Rectal smooth muscle tissue (tissue), 1 donor: ENCODE measurements at regions not wholly inside any gene's neighbourhood (a gene's known extent, or its start where the extent isn't known, plus 50 kb on each side); places are given as distances from the start of the nearest gene placed in this dataset.
"Not testable (repeated sequence)": the region's sequence is repeated elsewhere in the genome, so short reads cannot be mapped to it uniquely, and the experiment has no call there.

Source experiments
- H3K27ac ChIP-seq: one replicate; pipeline ENCODE4 v1.7.0; 2013; ENCODE audit warnings: low read depth, low read length, inconsistent platforms
- H3K27me3 ChIP-seq: one replicate; pipeline ENCODE4 v1.7.0; 2013; ENCODE audit warnings: low read length; ENCODE audit not compliant: control insufficient read depth, insufficient read depth
- H3K36me3 ChIP-seq: one replicate; pipeline ENCODE4 v1.7.0; 2013; ENCODE audit warnings: low read length; ENCODE audit not compliant: control insufficient read depth, insufficient read depth
- H3K4me1 ChIP-seq: one replicate; pipeline ENCODE4 v1.7.0; 2013; ENCODE audit warnings: low read length; ENCODE audit not compliant: control insufficient read depth, insufficient read depth
- H3K4me3 ChIP-seq: one replicate; pipeline ENCODE4 v1.7.0; 2013; ENCODE audit warnings: low read length
- H3K9ac ChIP-seq: one replicate; pipeline ENCODE4 v1.7.0; 2013; ENCODE audit warnings: low read length

GRCh38 chr6:11448038-11448437 is 89.5 kb upstream of the TMEM170B start:
- Histone ChIP-seq H3K4me3 (no peak overlapping the region), H3K36me3 (no peaks in the 10 kb centered on the region), H3K9ac (no peak overlapping the region), H3K27me3 (no peaks in the 10 kb centered on the region), H3K4me1 (no peaks in the 10 kb centered on the region), H3K27ac (no peak overlapping the region)

- no peak overlapping the region for H3K4me3 ChIP-seq
- H3K27me3 ChIP-seq, result no peaks in the 10 kb centered on the region
- no peaks in the 10 kb centered on the region for H3K4me1 ChIP-seq
- no peak overlapping the region for H3K9ac ChIP-seq
- no peak overlapping the region for H3K27ac ChIP-seq
- no peaks in the 10 kb centered on the region for H3K36me3 ChIP-seq
These were observed 90.3 kb upstream of the TMEM170B start for GRCh38 chr6:11447265-11447664.

- Histone ChIP-seq H3K4me1 (no peaks in the 10 kb centered on the region), H3K27ac (no peak overlapping the region), H3K4me3 (no peak overlapping the region), H3K36me3 (no peaks in the 10 kb centered on the region), H3K9ac (no peak overlapping the region), H3K27me3 (no peaks in the 10 kb centered on the region)
These were observed 92.4 kb upstream of the TMEM170B start for GRCh38 chr6:11445146-11445545.

- H3K4me1 ChIP-seq, H3K27me3 ChIP-seq, H3K36me3 ChIP-seq, H3K4me3 ChIP-seq, H3K27ac ChIP-seq, H3K9ac ChIP-seq: not testable (repeated sequence)
These were observed 94.4 kb upstream of the TMEM170B start for GRCh38 chr6:11443125-11443524.

GRCh38 chr6:11442495-11442894 is 95.1 kb upstream of the TMEM170B start:
- no peak overlapping the region for H3K27ac ChIP-seq
- H3K4me3 ChIP-seq, result no peak overlapping the region
- H3K36me3 ChIP-seq, result no peaks in the 10 kb centered on the region
- H3K4me1 ChIP-seq, result no peaks in the 10 kb centered on the region
- no peaks in the 10 kb centered on the region for H3K27me3 ChIP-seq
- H3K9ac ChIP-seq, result no peak overlapping the region

- Histone ChIP-seq H3K27me3 (no peaks in the 10 kb centered on the region), H3K4me1 (no peaks in the 10 kb centered on the region), H3K36me3 (no peaks in the 10 kb centered on the region), H3K4me3 (no peak overlapping the region), H3K9ac (no peak overlapping the region), H3K27ac (no peak overlapping the region)
These were observed 97.7 kb upstream of the TMEM170B start for GRCh38 chr6:11439876-11440275.

- Histone ChIP-seq H3K9ac (no peak overlapping the region), H3K27me3 (no peaks in the 10 kb centered on the region), H3K36me3 (no peaks in the 10 kb centered on the region), H3K27ac (no peak overlapping the region), H3K4me1 (no peaks in the 10 kb centered on the region), H3K4me3 (no peak overlapping the region)
These were observed 98.5 kb upstream of the TMEM170B start for GRCh38 chr6:11439017-11439420.

GRCh38 chr6:11437824-11438459 is 99.6 kb upstream of the TMEM170B start:
- Histone ChIP-seq H3K4me3 (no peak overlapping the region), H3K36me3 (no peaks in the 10 kb centered on the region), H3K27me3 (no peaks in the 10 kb centered on the region), H3K9ac (no peak overlapping the region), H3K4me1 (no peaks in the 10 kb centered on the region), H3K27ac (no peak overlapping the region)

GRCh38 chr6:11436508-11437096 is 100.9 kb upstream of the TMEM170B start:
- H3K27ac ChIP-seq, result no peak overlapping the region

GRCh38 chr6:11434565-11435326 is 102.8 kb upstream of the TMEM170B start:
- Histone ChIP-seq H3K9ac (no peak overlapping the region), H3K27me3 (no peaks in the 10 kb centered on the region), H3K36me3 (no peaks in the 10 kb centered on the region), H3K4me3 (no peak overlapping the region), H3K4me1 (no peaks in the 10 kb centered on the region), H3K27ac (no peak overlapping the region)

More at GRCh38 chr6:11436508-11437096, 100.9 kb upstream of the TMEM170B start:
- H3K4me3 ChIP-seq, result no peak overlapping the region
- H3K27me3 ChIP-seq, result no peaks in the 10 kb centered on the region
- H3K36me3 ChIP-seq, result no peaks in the 10 kb centered on the region
- H3K9ac ChIP-seq, result no peak overlapping the region
- H3K4me1 ChIP-seq, result no peaks in the 10 kb centered on the region

- no peaks in the 10 kb centered on the region for H3K4me1 ChIP-seq
- H3K4me3 ChIP-seq, result no peak overlapping the region
- no peak overlapping the region for H3K27ac ChIP-seq
- no peak overlapping the region for H3K9ac ChIP-seq
- H3K27me3 ChIP-seq, result no peaks in the 10 kb centered on the region
- no peaks in the 10 kb centered on the region for H3K36me3 ChIP-seq
These were observed 103.7 kb upstream of the TMEM170B start for GRCh38 chr6:11433860-11434259.

- H3K27me3 ChIP-seq, result no peaks in the 10 kb centered on the region
- no peak overlapping the region for H3K9ac ChIP-seq
- H3K27ac ChIP-seq, result no peak overlapping the region
- H3K4me1 ChIP-seq, result peaks cover 2% of the 10 kb centered on the region
- H3K4me3 ChIP-seq, result no peak overlapping the region
- no peaks in the 10 kb centered on the region for H3K36me3 ChIP-seq
These were observed 104.7 kb upstream of the TMEM170B start for GRCh38 chr6:11432713-11433450.
